K562 (cell line): ENCODE measurements at regions not wholly inside any gene's neighbourhood (a gene's known extent, or its start where the extent isn't known, plus 50 kb on each side); places are given as distances from the start of the nearest gene placed in this dataset.

Experiments used
- ATAC-seq: fragments of 200-7000 bp; cut with Tn5 transposase; 3 replicates; pipeline ENCODE4 v1.9.1; 2020; ENCODE audit warnings: moderate library complexity
- BruUV-seq: library from RNA; stranded (reverse); fragments of 400-500 nt; replicated peaks from 2 replicates; lab custom pipeline; 2021; lab: Mats Ljungman, UMichigan
- CTCF ChIA-PET: fragments of 300-600 bp; formaldehyde crosslinking; extraction: SDS; loops from one replicate; lab custom pipeline; 2021; ENCODE audit warnings: low intra/inter-chr PET ratio; lab: Yijun Ruan, JAX
- POLR2A ChIA-PET: fragments of 300-600, 350-650 bp; sonication (Branson Sonifier 250); formaldehyde crosslinking; extraction: SDS; loops from one replicate; lab custom pipeline; 2021; ENCODE audit warnings: antibody characterized with exemption, inconsistent platforms; lab: Yijun Ruan, JAX
- DNase-seq, 4 experiments: peaks; one replicate each; pipeline versions ENCODE4 v3.0.0 to v3.0.0-alpha.2; 2011 to 2018; ENCODE audit warnings: low spot score in 3 of 4, mixed read lengths in 3 of 4; ENCODE audit errors: extremely low read depth in 1 of 4
- FAIRE-seq: peaks from 2 replicates; lab custom pipeline; 2011; peaks lifted over from hg19 to GRCh38; lab: Jason Lieb, UNC
- H2AFZ ChIP-seq: 2 replicates; pipeline ENCODE4 v1.6.0; 2011; ENCODE audit warnings: low read depth, low read length, control low read depth, inconsistent platforms
- H3K27ac ChIP-seq: fragments of 200-600 bp; 3 replicates; pipeline ENCODE4 v1.8.0; 2011; ENCODE audit warnings: low read depth, mild to moderate bottlenecking, control low read depth, inconsistent platforms, low read length, moderate library complexity, mixed read lengths; ENCODE audit errors: extremely low read depth
- H3K27me3 ChIP-seq, 2 experiments: fragments of 300-600 bp in 1 of 2; 2 replicates in 1 of 2; 3 replicates in 1 of 2; pipeline versions ENCODE4 v1.6.0 to v1.8.0; 2011; ENCODE audit warnings: inconsistent platforms in 2 of 2, low read length in 2 of 2, mild to moderate bottlenecking in 1 of 2, mixed read lengths in 1 of 2, moderate library complexity in 1 of 2; ENCODE audit not compliant: control insufficient read depth in 2 of 2, insufficient read depth in 2 of 2
- H3K36me3 ChIP-seq: fragments of 300-600 bp; 3 replicates; pipeline ENCODE4 v1.8.0; 2011; ENCODE audit warnings: mild to moderate bottlenecking, low read length, inconsistent platforms; ENCODE audit not compliant: control insufficient read depth, insufficient read depth
- H3K4me1 ChIP-seq, 2 experiments: fragments of 200-600 bp in 1 of 2; replicated peaks in 1 of 2; 2 replicates in 1 of 2; 3 replicates in 1 of 2; pipeline versions ENCODE4 v1.5.1 to v1.8.0; 2011; ENCODE audit warnings: inconsistent platforms in 2 of 2, low read length in 2 of 2, mild to moderate bottlenecking in 1 of 2, mixed read lengths in 1 of 2, moderate library complexity in 1 of 2; ENCODE audit not compliant: control insufficient read depth in 2 of 2, insufficient read depth in 2 of 2
- H3K4me2 ChIP-seq: 2 replicates; pipeline ENCODE4 v1.6.1; 2011; ENCODE audit warnings: low read length, control low read depth, inconsistent platforms, mixed read lengths; ENCODE audit not compliant: insufficient read depth
- H3K4me3 ChIP-seq: fragments of 200-600 bp; sonication (generic), shearing (Covaris generic); 2 replicates; pipeline ENCODE4 v1.5.1; 2016; ENCODE audit warnings: control low read depth, inconsistent platforms
- H3K79me2 ChIP-seq: fragments of 200-600 bp; 3 replicates; pipeline ENCODE4 v1.8.0; 2011; ENCODE audit warnings: low read length, inconsistent platforms; ENCODE audit not compliant: control insufficient read depth, insufficient read depth
- H3K9ac ChIP-seq, 2 experiments: 2 replicates each; pipeline versions ENCODE4 v1.6.0 to v1.6.1; 2011; ENCODE audit warnings: low read depth in 2 of 2, low read length in 2 of 2, control low read depth in 1 of 2, inconsistent platforms in 1 of 2, mild to moderate bottlenecking in 1 of 2, mixed read lengths in 1 of 2; ENCODE audit not compliant: insufficient read depth in 1 of 2
- H3K9me1 ChIP-seq: one replicate; pipeline ENCODE4 v1.6.0; 2011; ENCODE audit warnings: inconsistent platforms, mild to moderate bottlenecking, low read length, moderate library complexity; ENCODE audit not compliant: control insufficient read depth, insufficient read depth
- H3K9me3 ChIP-seq: replicated peaks from 2 replicates; pipeline ENCODE4 v1.5.1; 2011; ENCODE audit warnings: low read depth, low read length, inconsistent platforms; ENCODE audit not compliant: control insufficient read depth, insufficient read depth
- H4K20me1 ChIP-seq: replicated peaks from 2 replicates; pipeline ENCODE4 v1.6.1; 2011; ENCODE audit warnings: low read length, inconsistent platforms, mixed read lengths; ENCODE audit not compliant: control insufficient read depth, insufficient read depth
- BRF1 ChIP-seq: IDR thresholded peaks from 3 replicates; pipeline ENCODE4 v1.6.1; 2011; ENCODE audit warnings: borderline replicate concordance, mild to moderate bottlenecking; ENCODE audit not compliant: insufficient read length; ENCODE audit errors: extremely low read depth
- BRF2 ChIP-seq: IDR thresholded peaks from 3 replicates; pipeline ENCODE4 v1.6.1; 2011; ENCODE audit warnings: borderline replicate concordance, mild to moderate bottlenecking; ENCODE audit not compliant: insufficient read length, insufficient read depth
- FOXK2 ChIP-seq, 2 experiments: fragments of 450-650 bp; IDR thresholded peaks in 1 of 2; conservative IDR thresholded peaks in 1 of 2; 2 replicates each; pipeline ENCODE4 v1.6.1; 2016; ENCODE audit warnings: low read depth in 2 of 2, mild to moderate bottlenecking in 1 of 2
- KDM4B ChIP-seq, 2 experiments: fragments of 450-650 bp in 1 of 2; sonication (generic) in 1 of 2; IDR thresholded peaks; 2 replicates each; pipeline ENCODE4 v1.6.1; 2016 to 2017; ENCODE audit warnings: borderline replicate concordance in 2 of 2, antibody characterized with exemption in 1 of 2, low read depth in 1 of 2, mild to moderate bottlenecking in 1 of 2
- MBD2 ChIP-seq: sonication (generic); IDR thresholded peaks from 2 replicates; pipeline ENCODE4 v1.6.1; 2016; ENCODE audit warnings: low read depth, borderline replicate concordance
- NBN ChIP-seq: fragments of 450-650 bp; IDR thresholded peaks from 2 replicates; pipeline ENCODE4 v1.6.1; 2016; ENCODE audit warnings: low read depth, mild to moderate bottlenecking
- NR0B1 ChIP-seq: fragments of 450-650 bp; IDR thresholded peaks from one replicate; pipeline ENCODE4 v1.6.1; 2018; ENCODE audit warnings: mild to moderate bottlenecking, moderate library complexity; ENCODE audit not compliant: partially characterized antibody
- RCOR1 ChIP-seq, 2 experiments: IDR thresholded peaks; 2 replicates each; pipeline ENCODE4 v1.6.1; 2012; ENCODE audit warnings: low read depth in 2 of 2, low read length in 2 of 2, borderline replicate concordance in 1 of 2, improper control_type of control experiment in 1 of 2
- RUNX1 ChIP-seq: sonication (generic); IDR thresholded peaks from 2 replicates; pipeline ENCODE4 v1.6.1; 2016; ENCODE audit warnings: antibody characterized with exemption, low read depth
- SIX5 ChIP-seq, 2 experiments: IDR thresholded peaks; 2 replicates each; pipeline ENCODE4 v1.6.1; 2011; ENCODE audit warnings: low read length in 2 of 2, borderline replicate concordance in 1 of 2, low read depth in 1 of 2, mild to moderate bottlenecking in 1 of 2, moderate library complexity in 1 of 2; ENCODE audit not compliant: insufficient read depth in 1 of 2
- TARDBP ChIP-seq: fragments of 450-650 bp; IDR thresholded peaks from 2 replicates; pipeline ENCODE4 v1.6.1; 2016
- TSC22D4 ChIP-seq: fragments of 450-650 bp; IDR thresholded peaks from 2 replicates; pipeline ENCODE4 v1.6.1; 2016; ENCODE audit warnings: missing genetic modification characterization, missing biosample characterization, control low read depth
- ZBTB12 ChIP-seq: fragments of 250-450 bp; sonication (Bioruptor Pico); IDR thresholded peaks from 2 replicates; pipeline ENCODE4 v1.4.0; 2020
- WGBS: fragments of 100-300 bp; shearing (Covaris generic); methylation state at CpG from one replicate; pipeline ENCODE4 v1.1.6; 2016; ENCODE audit warnings: low coverage, mixed read lengths; ENCODE audit not compliant: insufficient coverage; ENCODE audit errors: missing lambda C conversion rate; 5-methylcytosine and 5-hydroxymethylcytosine counted together
- in situ Hi-C: fragments of 300-500 bp; cut with MboI; formaldehyde crosslinking; loops from 4 replicates; pipeline ENCODE4 v1.15.0; 2018; ENCODE audit warnings: inconsistent platforms, mixed read lengths
- intact Hi-C: fragments of 100-400 bp; cut with micrococcal nuclease; formaldehyde crosslinking; loops from 2 replicates; pipeline ENCODE4 v1.14.2; 2022

- no peak for TF ChIP-seq NBN
These were observed 469.8 kb downstream of the KIF20B start (continued) for GRCh38 chr10:90171014-90171722.

GRCh38 chr10:90174531-90174930 lies 473.1 kb downstream of the KIF20B start:
- CTCF ChIA-PET = no interaction called here
- Histone ChIP-seq H3K36me3 (no peaks in the 10 kb centered on the region), H3K27me3 (no peaks in the 10 kb centered on the region), H3K9ac (no peak overlapping the region), H2AFZ (no peak overlapping the region), H3K4me2 (no peak overlapping the region), H3K9me3 (no peaks in the 10 kb centered on the region), H3K4me3 (no peak overlapping the region), H3K79me2 (no peaks in the 10 kb centered on the region), H3K27ac (no peak overlapping the region), H4K20me1 (no peaks in the 10 kb centered on the region), H3K4me1 (no peaks in the 10 kb centered on the region), H3K9me1 (no peaks in the 10 kb centered on the region)
- no peak for DNase-seq
- 0% methylated on average over 3 of the region's 3 CpGs for WGBS
- POLR2A ChIA-PET = no interaction called here
- in situ Hi-C loops (no loop called here), intact Hi-C loops (no loop called here)
- no TSS peak for BruUV-seq
- TF ChIP-seq MBD2 (no peak), ZBTB12 (no peak), BRF2 (no peak), SIX5 (IDR thresholded peaks at IDR 0.05; ENCODE audit: borderline replicate concordance in 1 of 2, insufficient read depth in 1 of 2, low read depth in 1 of 2, low read length in 2 of 2) (no peak), RCOR1 (IDR thresholded peaks at IDR 0.05; ENCODE audit: borderline replicate concordance in 1 of 2, low read depth in 2 of 2, low read length in 2 of 2) (no peak), KDM4B (IDR thresholded peaks at IDR 0.05; ENCODE audit: borderline replicate concordance in 2 of 2, low read depth in 1 of 2) (no peak), NR0B1 (no peak), RUNX1 (no peak), TSC22D4 (tag) (no peak), BRF1 (no peak), TARDBP (no peak), FOXK2 (conservative IDR thresholded peaks at IDR 0.05 in 1 of 2, IDR thresholded peaks at IDR 0.05 in 1 of 2; ENCODE audit: low read depth in 2 of 2) (no peak)
- ATAC-seq = no peak
- no peak for FAIRE-seq
